Embryonic facial prominence (tissue), 1 donor: ENCODE measurements at regions not wholly inside any gene's neighbourhood (a gene's known extent, or its start where the extent isn't known, plus 50 kb on each side); places are given as distances from the start of the nearest gene placed in this dataset.
"Not testable (repeated sequence)": the region's sequence is repeated elsewhere in the genome, so short reads cannot be mapped to it uniquely, and the experiment has no call there.

Source experiments
- DNase-seq: peaks from one replicate; pipeline ENCODE4 v3.0.0-alpha.2; 2016; ENCODE audit errors: extremely low spot score

- no peak for DNase-seq
Observed at GRCh38 chr2:212871597-212871996, 279.8 kb downstream of the IKZF2 start.

- no peak for DNase-seq
Observed at GRCh38 chr2:212864186-212864585, 287.2 kb downstream of the IKZF2 start.

- DNase-seq: no peak
Observed at GRCh38 chr2:212863185-212863588, 288.2 kb downstream of the IKZF2 start.

- DNase-seq: no peak
Observed at GRCh38 chr2:212858496-212858895, 292.9 kb downstream of the IKZF2 start.

GRCh38 chr2:212854771-212855170 lies 296.6 kb downstream of the IKZF2 start:
- no peak for DNase-seq

DNA sequence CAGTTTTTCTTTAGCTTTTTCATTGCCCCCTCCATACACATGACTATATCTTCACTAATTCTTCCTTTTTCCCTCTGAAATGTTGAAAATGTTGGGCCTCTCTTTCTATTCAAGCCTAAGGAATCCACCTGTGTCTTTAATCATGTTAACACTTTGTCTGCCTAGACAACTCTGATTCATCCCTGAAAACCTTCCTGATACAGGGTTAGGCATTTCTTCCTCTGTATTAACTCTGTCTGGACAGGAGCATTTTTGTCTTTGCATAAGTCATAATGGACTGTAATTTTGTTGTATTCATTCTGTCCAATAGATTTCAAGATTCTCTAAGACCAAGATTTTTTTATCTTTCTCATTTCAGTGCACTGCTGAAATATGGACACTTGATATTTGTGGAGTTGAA lies 297.3 kb downstream of the IKZF2 start:
- no peak for DNase-seq

DNA sequence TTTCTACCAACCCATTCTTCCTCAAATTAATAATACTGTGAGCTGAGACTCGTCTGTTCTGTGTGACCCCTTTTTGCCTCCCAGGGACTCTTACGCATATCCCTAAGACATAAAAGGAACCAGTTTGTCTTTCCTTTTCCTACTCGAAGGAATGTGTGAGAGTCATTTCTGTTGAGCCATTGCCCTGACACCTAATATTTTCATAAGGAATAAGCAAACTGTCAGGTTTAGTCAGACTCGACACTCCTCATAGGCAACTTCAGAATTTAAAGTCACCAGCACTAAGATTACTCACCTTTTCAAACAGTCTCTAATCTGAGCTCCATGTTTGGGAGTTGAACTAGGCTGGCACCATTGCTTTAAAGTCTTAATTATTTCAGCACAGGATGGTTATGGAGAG lies 305.5 kb downstream of the IKZF2 start:
- no peak for DNase-seq

- no peak for DNase-seq
Observed at GRCh38 chr2:212843409-212844199, 305.0 kb upstream of the ERBB4 start.

DNA sequence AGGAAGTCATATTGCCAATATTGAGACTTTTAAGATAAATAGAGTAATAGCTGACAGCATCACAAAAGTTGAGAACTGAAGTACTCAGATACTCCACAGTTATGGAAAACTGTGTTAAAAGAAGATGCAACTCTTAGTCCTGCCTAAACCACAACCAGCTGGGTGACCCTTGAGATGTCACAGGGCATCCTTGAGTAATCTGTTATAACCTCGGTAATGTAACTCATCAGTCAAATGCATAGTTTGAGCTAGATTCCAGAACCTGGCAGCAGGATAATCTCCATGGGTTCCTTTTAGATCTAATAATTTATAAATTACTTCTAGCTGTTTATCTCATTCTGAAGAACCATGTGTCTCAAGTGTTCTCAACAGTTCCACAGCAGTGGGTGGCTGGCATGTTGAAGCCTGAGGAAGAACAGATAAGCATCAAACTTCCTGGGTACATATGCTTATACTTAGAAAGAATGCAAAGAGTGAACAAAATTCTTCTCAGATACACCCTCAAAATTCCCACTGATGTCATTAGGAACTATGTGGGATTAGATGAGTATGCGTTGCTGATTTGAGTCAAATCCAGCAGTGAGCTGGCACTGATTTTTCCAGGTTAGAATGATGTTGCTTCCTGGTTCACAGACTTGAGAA lies 304.1 kb upstream of the ERBB4 start:
- DNase-seq: no peak

DNA sequence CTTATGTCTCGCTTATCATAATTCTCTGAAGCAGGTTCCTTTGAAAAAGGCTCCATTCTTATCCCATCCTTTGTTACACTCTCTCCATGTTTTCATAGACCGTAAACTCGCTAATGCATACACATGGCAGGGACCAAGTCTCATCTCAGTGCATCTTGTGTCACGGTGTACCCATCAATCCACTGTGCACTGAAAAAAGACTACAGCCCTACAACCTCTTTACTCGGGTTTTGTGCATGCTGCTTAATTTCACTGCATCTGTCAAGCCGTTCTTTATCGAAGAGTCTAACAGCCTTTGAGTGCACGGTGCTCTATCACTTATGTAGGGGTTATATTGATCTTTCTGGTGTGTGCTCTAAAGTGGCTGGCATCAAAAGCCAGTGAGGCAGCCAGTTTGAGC lies 302.9 kb upstream of the ERBB4 start:
- no peak for DNase-seq

GRCh38 chr2:212832211-212833195 lies 293.9 kb upstream of the ERBB4 start:
- DNase-seq: no peak

GRCh38 chr2:212831671-212832199 lies 293.1 kb upstream of the ERBB4 start:
- DNase-seq: no peak

DNA sequence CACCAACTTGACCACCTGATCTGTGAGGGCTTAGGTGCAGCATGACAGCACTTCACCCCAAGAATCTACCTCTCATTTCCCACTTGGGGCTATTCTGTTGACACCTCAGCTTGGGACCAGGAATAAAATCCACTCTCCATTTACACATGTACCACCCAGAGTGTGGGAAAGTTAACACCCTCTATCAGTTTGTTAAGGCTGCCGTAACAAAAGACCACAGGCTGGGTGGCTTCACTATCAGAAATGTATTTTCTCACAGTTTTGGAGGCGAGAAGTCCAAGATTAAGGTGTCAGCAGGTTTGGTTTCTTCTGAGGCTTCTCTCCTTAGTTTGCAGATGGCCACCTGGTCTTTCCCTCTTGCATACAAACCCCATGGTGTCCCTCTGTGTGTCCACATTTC lies 277.7 kb upstream of the ERBB4 start:
- DNase-seq: no peak

DNA sequence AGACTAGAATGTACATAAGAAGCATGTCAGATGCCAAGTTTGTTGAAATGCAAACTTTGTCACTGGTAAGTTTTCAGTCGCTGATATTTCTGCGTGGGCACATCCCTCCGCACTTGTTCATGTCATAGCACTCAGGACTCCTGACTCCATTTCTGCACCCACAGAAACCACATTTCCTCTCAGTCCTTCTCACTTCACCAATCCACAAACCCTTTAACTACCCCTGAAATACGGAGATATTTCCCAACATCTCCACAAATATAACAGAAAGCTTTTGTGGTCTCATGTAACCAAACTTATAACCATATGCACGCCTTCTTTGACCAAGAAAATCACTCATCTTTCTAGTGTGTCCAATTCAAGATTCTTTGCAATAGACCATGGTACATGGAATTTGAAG lies 276.9 kb upstream of the ERBB4 start:
- DNase-seq: no peak

GRCh38 chr2:212814941-212815340 lies 276.3 kb upstream of the ERBB4 start:
- no peak for DNase-seq

- DNase-seq: no peak
Observed at GRCh38 chr2:212811921-212812320, 273.3 kb upstream of the ERBB4 start.

GRCh38 chr2:212811036-212811805 lies 272.6 kb upstream of the ERBB4 start:
- DNase-seq: no peak

GRCh38 chr2:212797484-212798205 lies 259.0 kb upstream of the ERBB4 start:
- no peak for DNase-seq

DNA sequence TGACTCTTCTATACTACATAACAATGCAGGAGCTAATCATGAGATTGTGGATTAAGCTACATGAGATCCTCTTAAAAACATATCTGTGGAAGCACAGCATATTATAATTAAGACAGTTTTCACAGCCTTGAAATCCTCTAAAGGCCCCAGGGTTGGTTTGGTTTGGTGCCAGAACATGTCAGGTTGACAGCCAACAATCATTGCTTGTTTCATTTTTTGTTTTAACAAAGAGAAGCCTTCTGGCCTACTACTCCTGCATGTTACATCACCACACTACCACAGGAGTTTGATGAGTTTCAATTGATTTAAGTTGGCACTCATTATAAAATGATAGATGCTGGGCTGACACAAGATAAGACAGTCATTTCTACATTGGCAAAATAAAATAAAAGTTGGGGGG lies 255.9 kb upstream of the ERBB4 start:
- no peak for DNase-seq

DNA sequence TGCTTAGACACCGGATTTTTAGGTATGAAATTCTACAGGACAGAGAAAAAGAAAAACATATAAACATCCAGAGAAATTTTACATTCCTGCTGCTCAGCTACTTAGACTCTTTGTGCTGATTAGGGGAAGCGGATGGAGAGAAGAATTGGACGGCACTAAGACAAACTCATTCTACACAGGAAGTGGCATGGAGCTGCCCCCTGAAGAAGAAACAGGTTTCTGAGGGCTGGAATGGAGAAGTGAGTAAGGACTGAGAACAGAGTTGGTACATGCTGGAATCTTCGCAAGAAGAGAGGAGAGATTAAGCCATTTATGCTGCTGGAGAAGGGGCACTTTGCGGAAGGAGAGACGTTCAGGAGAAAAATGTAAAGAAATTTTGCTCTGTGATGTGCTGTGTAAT lies 253.0 kb upstream of the ERBB4 start:
- no peak for DNase-seq

DNA sequence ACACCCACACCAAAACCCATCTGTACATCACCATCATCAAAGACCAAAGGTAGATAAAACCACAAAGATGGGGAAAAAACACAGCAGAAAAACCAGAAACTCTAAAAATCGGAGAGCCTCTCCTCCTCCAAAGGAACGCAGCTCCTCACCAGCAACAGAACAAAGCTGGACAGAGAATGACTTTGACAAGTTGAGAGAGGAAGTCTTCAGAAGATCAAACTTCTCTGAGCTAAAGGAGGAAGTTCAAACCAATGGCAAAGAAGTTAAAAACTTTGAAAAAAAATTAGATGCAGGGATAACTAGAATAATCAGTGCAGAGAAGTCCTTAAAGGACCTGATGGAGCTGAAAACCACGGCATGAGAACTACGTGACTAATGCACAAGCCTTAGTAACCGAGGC lies 247.5 kb upstream of the ERBB4 start:
- DNase-seq: not testable (repeated sequence)
